ENCODE measurements at regions not wholly inside any gene's neighbourhood (a gene's known extent, or its start where the extent isn't known, plus 50 kb on each side); places are given as distances from the start of the nearest gene placed in this dataset.

DNA sequence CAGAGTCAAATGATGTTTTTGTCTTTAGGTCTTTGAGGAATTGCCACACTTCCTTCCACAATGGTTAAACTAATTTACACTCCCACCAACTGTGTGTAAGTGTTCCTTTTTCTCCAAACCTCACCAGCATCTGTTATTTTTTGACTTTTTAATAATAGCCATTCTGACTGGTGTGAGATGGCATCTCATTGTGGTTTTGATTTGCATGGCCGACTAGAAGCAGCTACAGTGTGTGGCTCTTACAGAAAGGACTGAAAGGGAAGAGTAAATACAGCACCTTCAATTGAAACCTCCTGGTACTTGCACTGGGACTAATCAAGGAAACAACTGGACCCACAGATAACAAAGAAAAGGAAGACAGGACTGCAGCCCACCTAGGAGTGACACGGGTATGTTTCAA, 668.0 kb upstream of the RGS18 start:
- Histone ChIP-seq H3K27me3 (no peaks in the 10 kb centered on the region), H3K4me1 (no peaks in the 10 kb centered on the region), H3K36me3 (no peaks in the 10 kb centered on the region), H3K27ac (no peak overlapping the region), H3K9me3 (no peaks in the 10 kb centered on the region), H3K4me3 (no peak overlapping the region)
- 23% methylated on average over 2 of the region's 2 CpGs for WGBS (ENCODE audit: insufficient coverage, low coverage, low lambda C conversion rate, missing lambda C conversion rate)
- intact Hi-C loops (cut with DNase I): no loop called here
- DNase-seq: no peak
- ATAC-seq: no peak
- TF ChIP-seq, protein P1, sequence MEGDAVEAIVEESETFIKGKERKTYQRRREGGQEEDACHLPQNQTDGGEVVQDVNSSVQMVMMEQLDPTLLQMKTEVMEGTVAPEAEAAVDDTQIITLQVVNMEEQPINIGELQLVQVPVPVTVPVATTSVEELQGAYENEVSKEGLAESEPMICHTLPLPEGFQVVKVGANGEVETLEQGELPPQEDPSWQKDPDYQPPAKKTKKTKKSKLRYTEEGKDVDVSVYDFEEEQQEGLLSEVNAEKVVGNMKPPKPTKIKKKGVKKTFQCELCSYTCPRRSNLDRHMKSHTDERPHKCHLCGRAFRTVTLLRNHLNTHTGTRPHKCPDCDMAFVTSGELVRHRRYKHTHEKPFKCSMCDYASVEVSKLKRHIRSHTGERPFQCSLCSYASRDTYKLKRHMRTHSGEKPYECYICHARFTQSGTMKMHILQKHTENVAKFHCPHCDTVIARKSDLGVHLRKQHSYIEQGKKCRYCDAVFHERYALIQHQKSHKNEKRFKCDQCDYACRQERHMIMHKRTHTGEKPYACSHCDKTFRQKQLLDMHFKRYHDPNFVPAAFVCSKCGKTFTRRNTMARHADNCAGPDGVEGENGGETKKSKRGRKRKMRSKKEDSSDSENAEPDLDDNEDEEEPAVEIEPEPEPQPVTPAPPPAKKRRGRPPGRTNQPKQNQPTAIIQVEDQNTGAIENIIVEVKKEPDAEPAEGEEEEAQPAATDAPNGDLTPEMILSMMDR (IDR thresholded peaks at IDR 0.05): no peak
- no peak for TF ChIP-seq POLR2A (IDR thresholded peaks at IDR 0.05)

GRCh38 chr1:191495040-191495439, 663.2 kb upstream of the RGS18 start:
- Histone ChIP-seq H3K4me1 (no peaks in the 10 kb centered on the region), H3K36me3 (no peaks in the 10 kb centered on the region), H3K9me3 (peaks cover 0 to 3% (median 0%) of the 10 kb centered on the region in 4 donors), H3K27me3 (no peaks in the 10 kb centered on the region), H3K4me3 (no peak overlapping the region), H3K27ac (no peak overlapping the region)
- ATAC-seq (no peak), DNase-seq (no peak)
- 52% methylated on average over 2 of the region's 2 CpGs for WGBS (ENCODE audit: insufficient coverage, low coverage, low lambda C conversion rate, missing lambda C conversion rate)
- intact Hi-C loops (cut with DNase I): no loop called here
- TF ChIP-seq POLR2A (IDR thresholded peaks at IDR 0.05): no peak
- TF ChIP-seq, protein P1 (IDR thresholded peaks at IDR 0.05): no peak

DNA sequence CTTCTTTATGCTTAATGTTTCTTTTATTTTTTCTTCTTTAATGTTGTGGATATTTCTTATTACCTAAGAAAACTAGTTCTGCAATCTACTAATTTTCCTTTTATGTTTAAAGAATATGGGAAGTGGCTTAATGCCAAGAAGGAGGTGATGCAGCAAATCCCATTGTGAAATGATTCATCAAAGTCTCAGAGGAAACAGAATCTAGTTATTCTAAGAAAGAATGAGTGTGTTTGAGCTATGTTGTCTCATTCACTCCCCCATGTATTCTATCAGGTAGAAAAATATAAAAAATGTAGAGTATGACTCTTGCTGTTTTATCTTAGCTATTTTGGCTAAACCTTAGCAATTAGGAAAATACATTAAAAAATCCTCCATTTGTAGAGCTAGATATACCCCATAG, 659.9 kb upstream of the RGS18 start:
- intact Hi-C loops (cut with DNase I): no loop called here

GRCh38 chr1:191498825-191499224, 659.4 kb upstream of the RGS18 start:
- WGBS (ENCODE audit: insufficient coverage, low coverage, low lambda C conversion rate, missing lambda C conversion rate): 50% methylated on average over 3 of the region's 3 CpGs
- TF ChIP-seq, protein P1 (IDR thresholded peaks at IDR 0.05): no peak
- TF ChIP-seq POLR2A (IDR thresholded peaks at IDR 0.05): no peak
- H3K4me3 ChIP-seq: no peak overlapping the region
- ATAC-seq (no peak), DNase-seq (no peak)
- no peak overlapping the region for H3K27ac ChIP-seq
- H3K9me3 ChIP-seq: peaks cover 0 to 3% (median 0%) of the 10 kb centered on the region in 4 donors
- H3K27me3 ChIP-seq: no peaks in the 10 kb centered on the region
- H3K36me3 ChIP-seq: no peaks in the 10 kb centered on the region
- H3K4me1 ChIP-seq: no peaks in the 10 kb centered on the region
- intact Hi-C loops (cut with DNase I): no loop called here

More for the DNA sequence above, 659.9 kb upstream of the RGS18 start:
- ATAC-seq (no peak), DNase-seq (no peak)
- Histone ChIP-seq H3K27me3 (no peaks in the 10 kb centered on the region), H3K9me3 (peaks cover 0 to 3% (median 0%) of the 10 kb centered on the region in 4 donors), H3K27ac (no peak overlapping the region), H3K36me3 (no peaks in the 10 kb centered on the region), H3K4me3 (no peak overlapping the region), H3K4me1 (no peaks in the 10 kb centered on the region)
- no peak for TF ChIP-seq POLR2A (IDR thresholded peaks at IDR 0.05)
- TF ChIP-seq, protein P1 (IDR thresholded peaks at IDR 0.05): no peak

DNA sequence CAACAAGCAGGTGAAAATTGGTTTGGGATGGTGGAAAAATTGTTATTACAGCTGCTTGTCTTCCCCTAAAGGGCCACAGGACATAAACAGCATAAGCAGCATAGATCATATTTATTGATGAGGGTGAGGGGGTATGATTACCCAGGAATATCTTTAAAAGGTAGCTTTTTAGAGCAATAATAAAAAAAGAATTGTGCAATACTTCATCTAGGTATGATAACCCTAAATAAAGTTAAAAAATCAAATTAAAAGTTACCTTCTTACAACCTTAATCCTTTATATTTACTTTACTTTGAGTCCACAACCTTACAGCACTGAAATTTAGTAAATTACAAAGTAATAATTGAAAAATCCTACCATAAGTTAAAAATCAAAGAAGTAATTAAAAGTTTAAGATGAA, 653.3 kb upstream of the RGS18 start:
- Histone ChIP-seq H3K9me3 (no peaks in the 10 kb centered on the region), H3K4me3 (no peak overlapping the region), H3K4me1 (no peaks in the 10 kb centered on the region), H3K27me3 (no peaks in the 10 kb centered on the region), H3K27ac (no peak overlapping the region), H3K36me3 (no peaks in the 10 kb centered on the region)
- no peak for ATAC-seq
- intact Hi-C loops (cut with DNase I): no loop called here
- TF ChIP-seq POLR2A (IDR thresholded peaks at IDR 0.05): no peak
- TF ChIP-seq, protein P1 (IDR thresholded peaks at IDR 0.05): no peak
- DNase-seq: no peak
